SK-N-SH treated with all-trans-retinoic acid at 6 μM for 48 hours (cell line): ENCODE measurements at regions not wholly inside any gene's neighbourhood (a gene's known extent, or its start where the extent isn't known, plus 50 kb on each side); places are given as distances from the start of the nearest gene placed in this dataset.

Source experiments
- ARNTL ChIP-seq: fragments of 450-650 bp; formaldehyde crosslinking; IDR thresholded peaks from 2 replicates; pipeline ENCODE4 v1.5.0; 2020; ENCODE audit warnings: low read depth, mild to moderate bottlenecking, moderate library complexity, borderline replicate concordance
- CREB5 ChIP-seq: fragments of 250-450 bp; sonication (Bioruptor Pico); IDR thresholded peaks from 2 replicates; pipeline ENCODE4 v1.5.1; 2020; ENCODE audit warnings: low read depth, mild to moderate bottlenecking, moderate library complexity
- GLIS3 ChIP-seq: fragments of 250-450 bp; sonication (Bioruptor Pico); IDR thresholded peaks from 2 replicates; pipeline ENCODE4 v1.5.0; 2020; ENCODE audit warnings: mild to moderate bottlenecking, moderate library complexity
- POU6F1 ChIP-seq: fragments of 250-450 bp; sonication (Bioruptor Pico); IDR thresholded peaks from 2 replicates; pipeline ENCODE4 v1.8.0; 2021; ENCODE audit warnings: low read depth, mild to moderate bottlenecking, moderate library complexity, borderline replicate concordance
- TOX ChIP-seq: fragments of 250-450 bp; sonication (Bioruptor Pico); IDR thresholded peaks from 2 replicates; pipeline ENCODE4 v1.8.0; 2021; ENCODE audit warnings: mild to moderate bottlenecking, moderate library complexity, borderline replicate concordance
- ZC3H10 ChIP-seq: fragments of 250-450 bp; sonication (Bioruptor Pico); IDR thresholded peaks from 2 replicates; pipeline ENCODE4 v1.5.1; 2021; ENCODE audit warnings: mild to moderate bottlenecking, moderate library complexity
- ZFP3 ChIP-seq: fragments of 250-450 bp; sonication (Bioruptor Pico); IDR thresholded peaks from 2 replicates; pipeline ENCODE4 v1.5.0; 2020; ENCODE audit warnings: mild to moderate bottlenecking, moderate library complexity
- ZFP30 ChIP-seq: fragments of 450-650 bp; formaldehyde crosslinking; IDR thresholded peaks from 2 replicates; pipeline ENCODE4 v1.5.0; 2022; ENCODE audit warnings: mild to moderate bottlenecking, moderate library complexity
- ZNF565 ChIP-seq: fragments of 450-650 bp; formaldehyde crosslinking; conservative IDR thresholded peaks from 2 replicates; pipeline ENCODE4 v1.5.0; 2020; ENCODE audit warnings: low read depth, mild to moderate bottlenecking, moderate library complexity
- ZNF70 ChIP-seq: fragments of 450-650 bp; formaldehyde crosslinking; IDR thresholded peaks from 2 replicates; pipeline ENCODE4 v1.5.0; 2020; ENCODE audit warnings: mild to moderate bottlenecking, moderate library complexity
- ZNF8 ChIP-seq: fragments of 450-650 bp; formaldehyde crosslinking; IDR thresholded peaks from 2 replicates; pipeline ENCODE4 v1.5.0; 2020; ENCODE audit warnings: mild to moderate bottlenecking, moderate library complexity
- TF ChIP-seq, protein P1 (sequence below): fragments of 250-450 bp; sonication (Bioruptor Pico); IDR thresholded peaks from 2 replicates; pipeline ENCODE4 v1.5.1; 2021; ENCODE audit warnings: mild to moderate bottlenecking, moderate library complexity
- TF ChIP-seq, protein P2 (sequence below): fragments of 250-450 bp; sonication (Bioruptor Pico); IDR thresholded peaks from 2 replicates; pipeline ENCODE4 v1.8.0; 2020; ENCODE audit warnings: mild to moderate bottlenecking, moderate library complexity, borderline replicate concordance
- TF ChIP-seq, protein P3 (sequence below): fragments of 250-450 bp; sonication (Bioruptor Pico); IDR thresholded peaks from 2 replicates; pipeline ENCODE4 v1.5.0; 2020; ENCODE audit warnings: mild to moderate bottlenecking, moderate library complexity

DNA sequence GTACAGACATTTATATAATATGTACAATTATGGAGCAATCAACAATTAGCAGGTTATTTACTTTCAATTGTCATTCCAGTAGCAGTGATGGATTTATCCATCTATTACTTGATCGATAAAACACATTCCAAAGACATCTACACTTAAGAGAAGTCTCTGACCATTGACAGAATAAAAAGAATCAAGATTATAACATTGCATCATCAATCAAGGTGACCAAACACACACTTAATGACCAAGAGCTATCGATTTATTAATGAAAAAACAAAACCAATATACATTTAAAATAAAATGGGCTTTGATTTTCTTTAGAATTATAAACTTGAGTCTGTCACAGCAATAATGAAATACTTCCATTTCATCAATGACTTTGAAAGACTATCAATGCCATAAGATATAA lies 170.2 kb upstream of the CDKN3 start:
- TF ChIP-seq, protein P1, sequence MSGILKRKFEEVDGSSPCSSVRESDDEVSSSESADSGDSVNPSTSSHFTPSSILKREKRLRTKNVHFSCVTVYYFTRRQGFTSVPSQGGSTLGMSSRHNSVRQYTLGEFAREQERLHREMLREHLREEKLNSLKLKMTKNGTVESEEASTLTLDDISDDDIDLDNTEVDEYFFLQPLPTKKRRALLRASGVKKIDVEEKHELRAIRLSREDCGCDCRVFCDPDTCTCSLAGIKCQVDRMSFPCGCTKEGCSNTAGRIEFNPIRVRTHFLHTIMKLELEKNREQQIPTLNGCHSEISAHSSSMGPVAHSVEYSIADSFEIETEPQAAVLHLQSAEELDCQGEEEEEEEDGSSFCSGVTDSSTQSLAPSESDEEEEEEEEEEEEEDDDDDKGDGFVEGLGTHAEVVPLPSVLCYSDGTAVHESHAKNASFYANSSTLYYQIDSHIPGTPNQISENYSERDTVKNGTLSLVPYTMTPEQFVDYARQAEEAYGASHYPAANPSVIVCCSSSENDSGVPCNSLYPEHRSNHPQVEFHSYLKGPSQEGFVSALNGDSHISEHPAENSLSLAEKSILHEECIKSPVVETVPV (CRISPR knock-in tag): no peak
- TF ChIP-seq ZFP3 (CRISPR knock-in tag) (no peak), ZNF70 (CRISPR knock-in tag) (no peak), CREB5 (no peak), ZNF565 (CRISPR knock-in tag) (no peak), ARNTL (CRISPR knock-in tag) (no peak), TOX (CRISPR knock-in tag) (no peak), POU6F1 (CRISPR knock-in tag) (no peak), ZNF8 (CRISPR knock-in tag) (no peak), ZFP30 (CRISPR knock-in tag) (no peak), ZC3H10 (CRISPR knock-in tag) (no peak), GLIS3 (CRISPR knock-in tag) (no peak)
- TF ChIP-seq, protein P2, sequence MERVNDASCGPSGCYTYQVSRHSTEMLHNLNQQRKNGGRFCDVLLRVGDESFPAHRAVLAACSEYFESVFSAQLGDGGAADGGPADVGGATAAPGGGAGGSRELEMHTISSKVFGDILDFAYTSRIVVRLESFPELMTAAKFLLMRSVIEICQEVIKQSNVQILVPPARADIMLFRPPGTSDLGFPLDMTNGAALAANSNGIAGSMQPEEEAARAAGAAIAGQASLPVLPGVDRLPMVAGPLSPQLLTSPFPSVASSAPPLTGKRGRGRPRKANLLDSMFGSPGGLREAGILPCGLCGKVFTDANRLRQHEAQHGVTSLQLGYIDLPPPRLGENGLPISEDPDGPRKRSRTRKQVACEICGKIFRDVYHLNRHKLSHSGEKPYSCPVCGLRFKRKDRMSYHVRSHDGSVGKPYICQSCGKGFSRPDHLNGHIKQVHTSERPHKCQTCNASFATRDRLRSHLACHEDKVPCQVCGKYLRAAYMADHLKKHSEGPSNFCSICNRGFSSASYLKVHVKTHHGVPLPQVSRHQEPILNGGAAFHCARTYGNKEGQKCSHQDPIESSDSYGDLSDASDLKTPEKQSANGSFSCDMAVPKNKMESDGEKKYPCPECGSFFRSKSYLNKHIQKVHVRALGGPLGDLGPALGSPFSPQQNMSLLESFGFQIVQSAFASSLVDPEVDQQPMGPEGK (CRISPR knock-in tag): no peak
- TF ChIP-seq, protein P3, sequence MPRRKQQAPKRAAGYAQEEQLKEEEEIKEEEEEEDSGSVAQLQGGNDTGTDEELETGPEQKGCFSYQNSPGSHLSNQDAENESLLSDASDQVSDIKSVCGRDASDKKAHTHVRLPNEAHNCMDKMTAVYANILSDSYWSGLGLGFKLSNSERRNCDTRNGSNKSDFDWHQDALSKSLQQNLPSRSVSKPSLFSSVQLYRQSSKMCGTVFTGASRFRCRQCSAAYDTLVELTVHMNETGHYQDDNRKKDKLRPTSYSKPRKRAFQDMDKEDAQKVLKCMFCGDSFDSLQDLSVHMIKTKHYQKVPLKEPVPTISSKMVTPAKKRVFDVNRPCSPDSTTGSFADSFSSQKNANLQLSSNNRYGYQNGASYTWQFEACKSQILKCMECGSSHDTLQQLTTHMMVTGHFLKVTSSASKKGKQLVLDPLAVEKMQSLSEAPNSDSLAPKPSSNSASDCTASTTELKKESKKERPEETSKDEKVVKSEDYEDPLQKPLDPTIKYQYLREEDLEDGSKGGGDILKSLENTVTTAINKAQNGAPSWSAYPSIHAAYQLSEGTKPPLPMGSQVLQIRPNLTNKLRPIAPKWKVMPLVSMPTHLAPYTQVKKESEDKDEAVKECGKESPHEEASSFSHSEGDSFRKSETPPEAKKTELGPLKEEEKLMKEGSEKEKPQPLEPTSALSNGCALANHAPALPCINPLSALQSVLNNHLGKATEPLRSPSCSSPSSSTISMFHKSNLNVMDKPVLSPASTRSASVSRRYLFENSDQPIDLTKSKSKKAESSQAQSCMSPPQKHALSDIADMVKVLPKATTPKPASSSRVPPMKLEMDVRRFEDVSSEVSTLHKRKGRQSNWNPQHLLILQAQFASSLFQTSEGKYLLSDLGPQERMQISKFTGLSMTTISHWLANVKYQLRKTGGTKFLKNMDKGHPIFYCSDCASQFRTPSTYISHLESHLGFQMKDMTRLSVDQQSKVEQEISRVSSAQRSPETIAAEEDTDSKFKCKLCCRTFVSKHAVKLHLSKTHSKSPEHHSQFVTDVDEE (CRISPR knock-in tag): no peak
